ENCODE measurements at regions not wholly inside any gene's neighbourhood (a gene's known extent, or its start where the extent isn't known, plus 50 kb on each side); places are given as distances from the start of the nearest gene placed in this dataset.

- Histone ChIP-seq H3K27ac (ENCODE audit: insufficient read depth, low read depth, low read length) (no peak overlapping the region), H3K4me1 (ENCODE audit: control insufficient read depth, extremely low read depth, insufficient read depth, low read length) (no peaks in the 10 kb centered on the region), H3K79me2 (ENCODE audit: control insufficient read depth, insufficient read depth, low read length) (no peaks in the 10 kb centered on the region), H3K36me3 (ENCODE audit: control insufficient read depth in 2 of 2, extremely low read depth in 1 of 2, insufficient read depth in 2 of 2, low read length in 2 of 2) (no peaks in the 10 kb centered on the region), H3K9ac (replicated peaks; ENCODE audit: extremely low read depth, insufficient read depth, low read length) (no peak overlapping the region), H3K9me1 (replicated peaks; ENCODE audit: control insufficient read depth, extremely low read depth, insufficient read depth, low read length) (no peaks in the 10 kb centered on the region), H3K9me3 (replicated peaks; ENCODE audit: control insufficient read depth, insufficient read depth, low read length) (no peaks in the 10 kb centered on the region), H2AFZ (ENCODE audit: low read depth, low read length) (no peak overlapping the region), H3K4me3 (replicated peaks in 1 of 3; ENCODE audit: insufficient read depth in 1 of 3, low read depth in 1 of 3, low read length in 3 of 3) (no peak overlapping the region), H3K27me3 (ENCODE audit: control insufficient read depth in 2 of 2, insufficient read depth in 2 of 2, low read length in 2 of 2) (no peaks in the 10 kb centered on the region), H4K20me1 (replicated peaks; ENCODE audit: control insufficient read depth, extremely low read depth, insufficient read depth, low read length) (no peaks in the 10 kb centered on the region), H3K4me2 (ENCODE audit: insufficient read depth, low read length) (no peak overlapping the region)
- TF ChIP-seq MYC (IDR thresholded peaks at IDR 0.05; ENCODE audit: low read depth, low read length) (no peak), POLR2AphosphoS5 (IDR thresholded peaks at IDR 0.05; ENCODE audit: insufficient read depth, low read depth, low read length) (no peak), EZH2 (IDR thresholded peaks at IDR 0.05; ENCODE audit: borderline replicate concordance, low read depth, low read length, severe bottlenecking) (no peak), CTCF (IDR thresholded peaks at IDR 0.05; ENCODE audit: extremely low read depth in 1 of 2, insufficient read depth in 1 of 2, low read depth in 1 of 2, low read length in 2 of 2) (no peak), MAX (IDR thresholded peaks at IDR 0.05; ENCODE audit: insufficient read depth, insufficient read length) (no peak)
- intact Hi-C loops (cut with micrococcal nuclease), result no loop called here
- POLR2A ChIA-PET, result interaction anchor here (0.5 kb wide), 1 partner anchor 12 kb away, joined by 3 read pairs; no protein-coding TSS in a partner anchor
- CTCF ChIA-PET, result interaction anchor here (1.0 kb wide), 1 partner anchor 10 kb away, joined by 3 read pairs; no protein-coding TSS in a partner anchor
- dilution Hi-C loops (cut with MboI; ENCODE audit: extremely low pct_ligation_motif_present, low sequenced_read_pairs), result no loop called here
- FAIRE-seq, result no peak
- DNase-seq (ENCODE audit: low read depth, low spot score), result no peak
- no TSS peak for BruUV-seq (replicated peaks)
Measured at GRCh38 chr1:38746941-38747600, 112.5 kb downstream of the RRAGC start.
